ENCODE measurements at regions not wholly inside any gene's neighbourhood (a gene's known extent, or its start where the extent isn't known, plus 50 kb on each side); places are given as distances from the start of the nearest gene placed in this dataset.

GRCh38 chr5:105812304-105812703 is 1858.4 kb downstream of the EFNA5 start:
- DNase-seq (ENCODE audit: low spot score), result no peak

DNA sequence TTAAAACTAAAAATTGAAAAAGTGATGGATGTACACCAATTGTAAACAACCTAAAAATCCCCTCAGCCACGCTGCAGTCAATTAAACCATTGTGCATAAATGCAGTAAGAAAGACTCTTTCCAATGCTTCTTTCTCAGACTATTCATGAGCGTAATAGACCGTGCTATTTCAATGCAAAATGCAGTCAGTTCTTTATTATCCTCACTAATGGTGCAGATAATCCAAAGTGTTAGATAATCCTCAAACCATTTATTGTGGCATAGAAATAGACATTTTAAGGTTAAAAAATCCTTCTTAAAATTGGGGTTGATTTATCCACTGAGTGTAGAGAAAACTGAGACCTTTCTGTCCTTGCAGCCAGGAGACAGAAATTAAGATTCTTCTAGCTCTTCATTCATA is 1862.8 kb downstream of the EFNA5 start:
- no peak for DNase-seq (ENCODE audit: low spot score)

DNA sequence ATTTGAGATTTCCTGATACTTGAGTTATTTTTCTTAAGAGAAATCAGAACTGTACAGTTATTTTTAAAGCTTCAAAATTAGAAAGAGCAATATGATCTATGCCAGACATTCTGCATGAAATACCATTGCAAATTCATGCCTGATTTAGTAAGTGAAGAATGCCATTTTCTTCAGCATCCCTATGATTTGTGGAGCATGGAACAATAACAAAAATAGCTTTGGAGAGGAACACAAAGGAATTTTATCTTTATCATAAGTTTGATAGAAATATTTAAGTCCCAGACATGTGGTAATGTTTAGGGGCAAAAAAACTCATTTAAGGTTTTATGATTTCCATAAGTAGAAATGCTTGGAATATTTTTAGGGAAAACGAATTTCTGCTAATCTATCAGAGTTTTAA is 1863.4 kb downstream of the EFNA5 start:
- no peak for DNase-seq (ENCODE audit: low spot score)

DNA sequence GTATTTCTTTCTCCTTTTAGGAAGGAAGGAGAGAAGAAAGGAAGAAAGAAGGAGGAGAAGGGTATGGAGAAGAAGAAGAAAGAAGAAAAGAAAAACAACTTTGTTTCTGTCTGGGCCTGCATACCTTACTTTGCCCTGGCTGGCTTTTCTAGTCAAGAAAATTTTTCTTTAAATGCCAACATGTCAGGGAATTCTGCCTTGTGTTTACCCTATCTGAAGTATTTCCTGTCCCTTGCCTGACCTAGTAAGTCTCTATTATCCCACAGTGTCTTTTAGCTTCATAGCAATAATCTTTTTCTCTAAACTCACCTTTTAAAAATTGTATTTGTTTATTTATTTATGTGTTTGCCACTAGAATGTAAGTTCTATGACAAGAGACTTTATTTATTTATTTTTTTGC is 1864.1 kb downstream of the EFNA5 start:
- DNase-seq (ENCODE audit: low spot score), result no peak

DNA sequence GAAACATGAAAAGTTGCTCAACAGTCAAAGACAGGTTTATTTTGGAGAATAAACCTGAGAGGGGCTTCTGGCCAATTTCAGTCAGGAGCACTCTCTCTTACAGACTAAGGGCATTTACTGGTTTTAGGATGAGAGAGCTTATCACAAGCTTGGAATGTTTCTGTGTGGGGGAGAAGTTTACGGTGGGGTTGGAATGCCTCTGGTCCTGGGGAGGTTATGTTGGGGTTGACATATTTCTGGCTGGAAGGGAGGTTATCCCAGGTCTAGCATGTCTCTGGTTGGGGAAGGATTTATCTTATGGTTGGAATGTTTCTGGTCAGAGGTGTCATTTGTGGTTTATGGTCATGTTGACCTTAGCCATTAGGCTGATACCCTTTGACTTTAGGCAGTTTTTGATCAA is 1867.3 kb downstream of the EFNA5 start:
- no peak for DNase-seq (ENCODE audit: low spot score)

GRCh38 chr5:105794578-105794977 is 1876.2 kb downstream of the EFNA5 start:
- no peak for DNase-seq (ENCODE audit: low spot score)

GRCh38 chr5:105789246-105789645 is 1881.5 kb downstream of the EFNA5 start:
- no peak for DNase-seq (ENCODE audit: low spot score)

DNA sequence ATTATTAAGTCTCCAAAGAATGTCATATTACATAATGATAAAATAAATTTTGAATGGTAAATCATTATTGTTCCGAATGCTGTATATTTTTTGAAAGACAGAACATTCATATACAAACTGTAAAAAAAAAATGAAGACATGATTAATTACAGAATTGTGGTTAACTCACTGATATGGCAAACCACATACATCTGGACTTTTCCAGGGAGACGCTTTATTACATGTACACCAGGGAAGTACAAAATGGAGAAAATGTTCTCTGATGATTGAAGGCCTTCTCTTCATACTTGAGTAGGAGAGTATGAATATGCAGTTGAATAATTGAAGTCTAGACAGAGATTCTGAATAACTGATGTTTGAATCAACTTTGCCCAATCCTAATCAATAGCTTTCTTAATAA is 1886.9 kb downstream of the EFNA5 start:
- no peak for DNase-seq (ENCODE audit: low spot score)

DNA sequence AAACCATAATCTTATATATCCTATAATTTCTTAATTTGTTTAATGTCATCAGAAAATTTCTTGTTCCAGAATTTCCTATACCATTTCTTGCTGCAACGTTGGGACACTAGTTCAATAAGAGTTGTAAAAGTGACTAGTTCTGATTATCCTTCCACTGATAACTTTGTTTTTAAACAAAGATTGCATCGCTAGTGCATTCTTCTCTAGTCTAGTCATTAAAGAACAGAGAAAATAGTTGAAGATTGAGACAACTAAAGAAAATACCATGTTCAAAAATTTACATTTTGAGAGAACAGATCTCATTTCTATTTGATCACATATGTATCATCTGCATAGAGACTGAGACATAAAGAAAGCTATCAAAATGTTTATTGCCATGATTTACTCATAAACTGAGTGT is 1888.2 kb downstream of the EFNA5 start:
- no peak for DNase-seq (ENCODE audit: low spot score)

GRCh38 chr5:105773241-105773640 is 1897.5 kb downstream of the EFNA5 start:
- DNase-seq (ENCODE audit: low spot score), result no peak

GRCh38 chr5:105767267-105767666 is 1903.5 kb downstream of the EFNA5 start:
- DNase-seq (ENCODE audit: low spot score), result no peak

DNA sequence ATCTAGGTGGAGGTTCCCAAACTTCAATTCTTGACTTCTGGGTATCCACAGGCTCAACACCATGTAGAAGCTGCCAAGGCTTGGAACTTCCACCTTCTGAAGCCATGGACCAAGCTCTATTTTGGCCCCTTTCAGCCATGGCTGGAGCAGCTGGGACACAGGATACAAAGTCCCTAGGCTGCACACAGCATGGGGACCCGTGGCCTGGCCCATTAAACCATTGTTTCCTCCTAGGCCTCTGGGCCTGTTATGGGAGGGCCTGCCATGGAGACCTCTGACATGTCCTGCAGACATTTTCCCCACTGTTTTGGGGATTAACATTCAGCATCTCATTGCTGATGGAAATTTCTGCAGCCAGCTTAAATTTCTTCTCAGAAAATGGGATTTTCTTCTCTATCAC is 1908.0 kb downstream of the EFNA5 start:
- DNase-seq (ENCODE audit: low spot score), result no peak

GRCh38 chr5:105754056-105754455 is 1916.7 kb downstream of the EFNA5 start:
- no peak for DNase-seq (ENCODE audit: low spot score)

DNA sequence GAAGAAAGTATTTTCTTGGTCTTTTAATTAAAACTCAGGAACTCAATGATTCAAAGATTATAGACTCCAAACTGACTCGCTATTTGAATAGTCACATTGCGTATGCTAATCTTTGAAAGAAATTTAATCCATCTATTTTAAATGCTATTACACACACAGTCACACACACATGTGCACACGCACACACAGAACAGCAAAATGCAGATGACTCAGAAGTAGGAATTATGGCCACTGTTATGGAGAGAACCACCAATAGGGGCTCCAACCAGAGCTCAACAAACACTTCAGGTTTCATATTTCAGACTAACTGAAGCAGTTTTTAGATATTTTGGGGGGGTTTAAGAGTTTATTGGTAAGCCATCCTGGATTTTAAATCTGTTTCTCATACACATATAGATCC is 1917.9 kb downstream of the EFNA5 start:
- DNase-seq (ENCODE audit: low spot score), result no peak

DNA sequence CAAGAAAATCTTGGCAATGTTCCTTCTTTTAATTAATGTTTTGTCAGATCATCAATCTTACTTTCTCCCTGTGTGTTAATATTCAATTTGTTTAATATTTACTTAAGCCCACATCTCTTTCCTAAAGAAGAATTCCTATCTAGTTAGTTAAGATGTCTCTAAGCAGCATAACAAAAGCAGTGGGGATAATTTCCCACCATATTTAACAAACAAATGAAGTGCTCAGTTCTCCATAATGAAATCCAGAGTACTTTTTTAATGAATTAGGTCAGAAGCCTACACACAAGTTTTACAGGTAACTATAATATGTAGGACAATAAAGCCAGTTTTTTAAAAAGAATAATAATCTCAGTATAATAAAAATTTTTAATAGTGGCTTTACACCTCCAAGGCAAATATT is 1918.8 kb downstream of the EFNA5 start:
- DNase-seq (ENCODE audit: low spot score), result no peak

GRCh38 chr5:105745111-105745510 is 1925.6 kb downstream of the EFNA5 start:
- no peak for DNase-seq (ENCODE audit: low spot score)

GRCh38 chr5:105740242-105740641 is 1930.5 kb downstream of the EFNA5 start:
- DNase-seq (ENCODE audit: low spot score), result no peak

DNA sequence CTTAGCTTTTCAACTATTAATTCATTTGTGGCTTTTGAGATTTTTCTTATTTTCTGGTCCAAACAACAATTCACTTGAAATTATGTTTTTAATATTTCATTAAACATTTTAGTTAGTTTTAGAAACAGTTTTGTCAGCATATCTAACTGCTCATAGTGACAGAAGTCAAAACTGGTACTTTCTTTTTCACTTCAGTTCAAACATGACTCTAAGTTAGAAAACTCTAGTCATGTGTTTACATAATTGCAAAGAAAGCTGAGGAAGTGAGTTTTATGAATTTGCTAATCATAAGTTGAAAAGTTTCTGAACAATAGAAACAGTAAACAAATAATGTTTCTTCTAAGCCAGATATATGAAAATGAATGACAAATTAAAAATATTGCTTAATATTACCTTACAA is 1931.0 kb downstream of the EFNA5 start:
- DNase-seq (ENCODE audit: low spot score), result no peak

GRCh38 chr5:105735704-105736103 is 1935.0 kb downstream of the EFNA5 start:
- DNase-seq (ENCODE audit: low spot score), result no peak

DNA sequence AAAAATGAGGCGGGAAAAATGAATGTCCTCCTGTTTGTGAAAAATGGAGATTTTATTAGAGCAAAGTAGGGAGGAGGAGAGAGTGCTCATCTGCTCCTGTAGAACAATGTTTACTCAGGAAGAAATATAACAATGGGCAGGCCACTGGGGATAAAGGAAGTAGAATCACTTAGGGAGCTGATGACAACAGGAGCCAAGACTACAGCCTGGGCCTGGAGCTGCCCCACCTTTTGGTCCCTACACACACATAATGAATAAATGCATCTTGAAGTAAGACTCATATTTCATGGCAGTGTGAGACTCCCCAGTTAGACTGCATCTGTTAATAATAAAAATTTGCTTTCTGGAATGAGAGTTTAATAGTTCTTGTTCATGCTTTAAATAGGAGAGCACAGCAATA is 1939.8 kb downstream of the EFNA5 start:
- no peak for DNase-seq (ENCODE audit: low spot score)

GRCh38 chr5:105726093-105726492 is 1944.6 kb downstream of the EFNA5 start:
- DNase-seq (ENCODE audit: low spot score), result no peak

DNA sequence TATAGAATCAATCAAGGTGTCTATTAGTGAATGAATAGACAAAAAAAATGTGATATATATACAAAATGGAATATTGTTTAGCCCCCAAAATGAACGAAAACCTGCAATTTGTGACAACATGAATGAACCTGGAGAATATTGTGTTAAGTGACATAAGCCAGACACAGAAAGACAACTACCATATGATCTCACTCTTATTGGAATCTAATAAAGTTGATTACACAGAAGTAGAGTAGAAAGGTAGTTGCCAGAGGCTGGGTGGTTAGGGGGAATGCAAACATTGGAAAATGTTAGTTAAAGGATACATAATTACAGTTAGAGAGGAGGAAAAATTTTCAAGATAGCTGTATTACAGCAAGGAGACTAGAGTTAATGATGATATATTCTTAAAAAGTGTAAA is 1962.3 kb downstream of the EFNA5 start:
- DNase-seq (ENCODE audit: low spot score), result no peak

DNA sequence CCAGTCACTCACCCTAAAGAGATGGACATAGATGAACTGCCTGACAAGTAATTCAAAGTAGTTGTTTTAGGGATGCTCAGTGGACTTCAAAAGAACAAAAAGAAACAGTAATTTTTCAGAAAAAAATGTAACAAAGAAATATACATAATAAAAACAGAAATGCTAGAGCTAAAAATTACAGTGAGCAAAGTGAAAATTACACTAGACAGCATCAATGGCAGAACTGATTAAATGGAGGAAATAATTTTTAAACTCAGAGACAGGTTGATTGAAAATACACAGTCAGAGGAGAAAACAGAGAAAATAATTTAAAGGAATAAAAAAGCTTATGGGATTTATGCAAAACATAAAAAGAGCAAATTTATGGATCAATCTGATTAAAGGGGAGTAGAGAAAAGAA is 1968.4 kb downstream of the EFNA5 start:
- DNase-seq (ENCODE audit: low spot score), result no peak

DNA sequence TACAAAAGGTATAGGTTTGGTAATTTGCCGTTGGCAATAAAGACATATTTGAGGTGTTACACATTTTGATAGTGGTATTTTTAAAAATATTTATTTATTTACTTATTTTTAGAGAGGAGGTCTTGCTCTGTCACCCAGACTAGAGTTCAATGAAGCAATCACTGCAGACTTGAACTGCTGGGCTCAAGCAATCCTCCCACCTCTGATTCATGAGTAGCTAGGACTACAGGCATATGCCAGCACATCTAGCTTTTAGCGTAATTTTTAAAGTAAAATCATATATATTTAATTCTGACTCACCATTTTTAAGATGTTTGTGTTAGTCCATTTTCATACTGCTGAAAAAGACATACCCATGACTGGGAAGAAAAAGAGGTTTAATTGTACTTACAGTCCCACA is 1974.3 kb downstream of the EFNA5 start:
- no peak for DNase-seq (ENCODE audit: low spot score)

- DNase-seq (ENCODE audit: low spot score), result no peak
Observed at GRCh38 chr5:105695941-105696340, 1974.8 kb downstream of the EFNA5 start.
